Choroid plexus epithelial cell (primary cell): ENCODE measurements at regions not wholly inside any gene's neighbourhood (a gene's known extent, or its start where the extent isn't known, plus 50 kb on each side); places are given as distances from the start of the nearest gene placed in this dataset.

Experiments used
- DNase-seq: peaks from one replicate; pipeline ENCODE4 v3.0.0-alpha.2; 2010; ENCODE audit warnings: low read depth
- H3K4me3 ChIP-seq: 2 replicates; pipeline ENCODE4 v1.5.1; 2011; ENCODE audit warnings: low read depth, mild to moderate bottlenecking, control low read depth, low read length, moderate library complexity
- CTCF ChIP-seq: conservative IDR thresholded peaks from 2 replicates; pipeline ENCODE4 v1.5.1; 2011; ENCODE audit warnings: low read depth, mild to moderate bottlenecking, control low read depth, inconsistent platforms, low read length, moderate library complexity

- DNase-seq: no peak
- no peak overlapping the region for H3K4me3 ChIP-seq
- no peak for TF ChIP-seq CTCF
These were observed 249.0 kb upstream of the PPP2R2D start for GRCh38 chr10:131651674-131652437.

GRCh38 chr10:131652438-131653139 is 248.2 kb upstream of the PPP2R2D start:
- no peak for DNase-seq
- no peak overlapping the region for H3K4me3 ChIP-seq
- no peak for TF ChIP-seq CTCF

GRCh38 chr10:131653140-131653539 is 247.7 kb upstream of the PPP2R2D start:
- no peak for DNase-seq
- no peak for TF ChIP-seq CTCF

GRCh38 chr10:131653554-131654470 is 247.0 kb upstream of the PPP2R2D start:
- no peak for TF ChIP-seq CTCF
- no peak overlapping the region for H3K4me3 ChIP-seq
- DNase-seq: no peak

More at GRCh38 chr10:131653140-131653539, 247.7 kb upstream of the PPP2R2D start:
- no peak overlapping the region for H3K4me3 ChIP-seq

- no peak for DNase-seq
- H3K4me3 ChIP-seq: no peak overlapping the region
- TF ChIP-seq CTCF: no peak
These were observed 246.2 kb upstream of the PPP2R2D start for GRCh38 chr10:131654471-131655087.

- H3K4me3 ChIP-seq: no peak overlapping the region
- no peak for TF ChIP-seq CTCF
- DNase-seq: no peak
These were observed 245.5 kb upstream of the PPP2R2D start for GRCh38 chr10:131655101-131655849.
